ENCODE measurements at regions not wholly inside any gene's neighbourhood (a gene's known extent, or its start where the extent isn't known, plus 50 kb on each side); places are given as distances from the start of the nearest gene placed in this dataset.

- Histone ChIP-seq H3K36me3 (ENCODE audit: control insufficient read depth, insufficient read depth, low read length) (no peaks in the 10 kb centered on the region; the same call in 1 of the 2 replicates), H3K4me3 (ENCODE audit: low read depth, low read length) (no peak overlapping the region), H3K27me3 (ENCODE audit: control insufficient read depth, insufficient read depth, low read length) (no peaks in the 10 kb centered on the region)
- POLR2A ChIA-PET, result no interaction called here
- DNase-seq (ENCODE audit: low read depth), result no peak
- TF ChIP-seq CTCF (IDR thresholded peaks at IDR 0.05; ENCODE audit: insufficient read depth, low read depth, low read length), result no peak
- CTCF ChIA-PET, result no interaction called here
Measured at GRCh38 chr17:63156986-63157385, 191.0 kb downstream of the TANC2 start.

GRCh38 chr17:63162406-63163157 is 196.5 kb downstream of the TANC2 start:
- H3K27me3 ChIP-seq (ENCODE audit: control insufficient read depth, insufficient read depth, low read length), result no peaks in the 10 kb centered on the region
- ChIA-PET CTCF (no interaction called here), POLR2A (no interaction called here)

GRCh38 chr17:63163158-63163520 is 197.1 kb downstream of the TANC2 start:
- Histone ChIP-seq H3K36me3 (ENCODE audit: control insufficient read depth, insufficient read depth, low read length) (no peaks in the 10 kb centered on the region; the same call in 1 of the 2 replicates), H3K27me3 (ENCODE audit: control insufficient read depth, insufficient read depth, low read length) (no peaks in the 10 kb centered on the region), H3K4me3 (ENCODE audit: low read depth, low read length) (no peak overlapping the region)
- POLR2A ChIA-PET, result no interaction called here
- no peak for DNase-seq (ENCODE audit: low read depth)
- TF ChIP-seq CTCF (IDR thresholded peaks at IDR 0.05; ENCODE audit: insufficient read depth, low read depth, low read length), result no peak
- CTCF ChIA-PET, result no interaction called here

More at GRCh38 chr17:63162406-63163157, 196.5 kb downstream of the TANC2 start:
- DNase-seq (ENCODE audit: low read depth), result no peak
- H3K4me3 ChIP-seq (ENCODE audit: low read depth, low read length), result no peak overlapping the region
- no peaks in the 10 kb centered on the region; the same call in 1 of the 2 replicates for H3K36me3 ChIP-seq (ENCODE audit: control insufficient read depth, insufficient read depth, low read length)
- TF ChIP-seq CTCF (IDR thresholded peaks at IDR 0.05; ENCODE audit: insufficient read depth, low read depth, low read length), result no peak

GRCh38 chr17:63165400-63165799 is 199.4 kb downstream of the TANC2 start:
- H3K4me3 ChIP-seq (ENCODE audit: low read depth, low read length), result no peak overlapping the region
- H3K27me3 ChIP-seq (ENCODE audit: control insufficient read depth, insufficient read depth, low read length), result no peaks in the 10 kb centered on the region
- CTCF ChIA-PET, result no interaction called here
- H3K36me3 ChIP-seq (ENCODE audit: control insufficient read depth, insufficient read depth, low read length), result no peaks in the 10 kb centered on the region
- POLR2A ChIA-PET, result no interaction called here
- no peak for DNase-seq (ENCODE audit: low read depth)
- no peak for TF ChIP-seq CTCF (IDR thresholded peaks at IDR 0.05; ENCODE audit: insufficient read depth, low read depth, low read length)

- POLR2A ChIA-PET, result interaction anchor here (0.6 kb wide), 1 partner anchor 26 kb away, joined by 3 read pairs; no protein-coding TSS in a partner anchor
- DNase-seq (ENCODE audit: low read depth), result no peak
- Histone ChIP-seq H3K27me3 (ENCODE audit: control insufficient read depth, insufficient read depth, low read length) (no peaks in the 10 kb centered on the region), H3K4me3 (ENCODE audit: low read depth, low read length) (no peak overlapping the region), H3K36me3 (ENCODE audit: control insufficient read depth, insufficient read depth, low read length) (no peaks in the 10 kb centered on the region)
- CTCF ChIA-PET, result no interaction called here
- no peak for TF ChIP-seq CTCF (IDR thresholded peaks at IDR 0.05; ENCODE audit: insufficient read depth, low read depth, low read length)
Measured at GRCh38 chr17:63170795-63171194, 204.8 kb downstream of the TANC2 start.

All from BJ (cell line).